GM21529 (cell line): ENCODE measurements at regions not wholly inside any gene's neighbourhood (a gene's known extent, or its start where the extent isn't known, plus 50 kb on each side); places are given as distances from the start of the nearest gene placed in this dataset.
"Not testable (repeated sequence)": the region's sequence is repeated elsewhere in the genome, so short reads cannot be mapped to it uniquely, and the experiment has no call there.

Experiments
- ATAC-seq: cut with Tn5 transposase; IDR thresholded peaks from one replicate; pipeline ENCODE4 v1.9.1; 2021; ENCODE audit not compliant: unreplicated experiment

GRCh38 chr3:61378311-61378710, 127.1 kb upstream of the FHIT start:
- no peak for ATAC-seq

- ATAC-seq: peak; percentile 92
These were observed 130.6 kb upstream of the FHIT start for GRCh38 chr3:61381745-61382392.

- no peak for ATAC-seq
These were observed 136.6 kb upstream of the FHIT start for GRCh38 chr3:61387817-61388216.

GRCh38 chr3:61393480-61393947, 142.3 kb upstream of the FHIT start:
- not testable (repeated sequence) for ATAC-seq

- no peak for ATAC-seq
These were observed 150.1 kb upstream of the FHIT start for GRCh38 chr3:61401359-61401758.

- no peak for ATAC-seq
These were observed 154.0 kb upstream of the PTPRG start for GRCh38 chr3:61407397-61407796.

- ATAC-seq: no peak
These were observed 151.7 kb upstream of the PTPRG start for GRCh38 chr3:61409638-61410037.

GRCh38 chr3:61410358-61410757, 151.0 kb upstream of the PTPRG start:
- ATAC-seq: not testable (repeated sequence)

- ATAC-seq: no peak
These were observed 150.2 kb upstream of the PTPRG start for GRCh38 chr3:61411009-61411662.

GRCh38 chr3:61414456-61414855, 146.9 kb upstream of the PTPRG start:
- ATAC-seq: peak; percentile 86

GRCh38 chr3:61415201-61415600, 146.2 kb upstream of the PTPRG start:
- no peak for ATAC-seq

- ATAC-seq: no peak
These were observed 144.8 kb upstream of the PTPRG start for GRCh38 chr3:61416618-61417017.

GRCh38 chr3:61417352-61417751, 144.0 kb upstream of the PTPRG start:
- no peak for ATAC-seq

GRCh38 chr3:61420136-61420759, 141.1 kb upstream of the PTPRG start:
- peak; percentile 81 for ATAC-seq

- ATAC-seq: no peak
These were observed 138.3 kb upstream of the PTPRG start for GRCh38 chr3:61422945-61423673.

- no peak for ATAC-seq
These were observed 136.0 kb upstream of the PTPRG start for GRCh38 chr3:61425356-61425755.

GRCh38 chr3:61429106-61429505, 132.3 kb upstream of the PTPRG start:
- ATAC-seq: no peak

- ATAC-seq: not testable (repeated sequence)
These were observed 126.5 kb upstream of the PTPRG start for GRCh38 chr3:61434901-61435300.

- ATAC-seq: not testable (repeated sequence)
These were observed 126.0 kb upstream of the PTPRG start for GRCh38 chr3:61435361-61435760.

- ATAC-seq: no peak
These were observed 122.9 kb upstream of the PTPRG start for GRCh38 chr3:61438253-61439121.

- no peak for ATAC-seq
These were observed 122.3 kb upstream of the PTPRG start for GRCh38 chr3:61439122-61439458.
